Neural cell (in vitro differentiated cells): ENCODE measurements at regions not wholly inside any gene's neighbourhood (a gene's known extent, or its start where the extent isn't known, plus 50 kb on each side); places are given as distances from the start of the nearest gene placed in this dataset.

Experiments used
- H2AFZ ChIP-seq: fragments of 200-600, 300-800 bp; sonication (generic), shearing (Covaris generic); 2 replicates; pipeline ENCODE4 v1.6.0; 2014; ENCODE audit warnings: low read depth, mild to moderate bottlenecking, antibody characterized with exemption, low read length, moderate library complexity
- H3F3A ChIP-seq: fragments of 200-600 bp; shearing (Covaris generic); 2 replicates; pipeline ENCODE4 v1.6.1; 2016; ENCODE audit warnings: mild to moderate bottlenecking, moderate library complexity, mixed read lengths, antibody characterized with exemption, low read length; ENCODE audit not compliant: insufficient read depth, poor library complexity, severe bottlenecking
- H3K27ac ChIP-seq: fragments of 200-600, 300-800 bp; sonication (generic), shearing (Covaris generic); 2 replicates; pipeline ENCODE4 v1.5.1; 2014; ENCODE audit warnings: mild to moderate bottlenecking, low read length, moderate library complexity
- H3K27me3 ChIP-seq: fragments of 300-800, 200-600 bp; sonication (generic), shearing (Covaris generic); 2 replicates; pipeline ENCODE4 v1.6.0; 2014; ENCODE audit warnings: mild to moderate bottlenecking, low read depth, low read length, moderate library complexity; ENCODE audit not compliant: insufficient read depth
- H3K36me3 ChIP-seq: fragments of 300-800, 200-600 bp; sonication (generic), shearing (Covaris generic); 2 replicates; pipeline ENCODE4 v1.5.1; 2014; ENCODE audit warnings: mild to moderate bottlenecking, antibody characterized with exemption, low read length, moderate library complexity; ENCODE audit not compliant: insufficient read depth
- H3K4me2 ChIP-seq: fragments of 300-800, 200-600 bp; sonication (generic), shearing (Covaris generic); 2 replicates; pipeline ENCODE4 v1.6.0; 2014; ENCODE audit warnings: mild to moderate bottlenecking, low read length
- H3K4me3 ChIP-seq: fragments of 300-800, 200-600 bp; sonication (generic), shearing (Covaris generic); 2 replicates; pipeline ENCODE4 v1.5.1; 2014; ENCODE audit warnings: mild to moderate bottlenecking, low read length, moderate library complexity
- H3K79me2 ChIP-seq: fragments of 200-600 bp; shearing (Covaris generic); replicated peaks from 2 replicates; pipeline ENCODE4 v1.6.0; 2014; ENCODE audit warnings: mild to moderate bottlenecking, low read length, moderate library complexity; ENCODE audit not compliant: insufficient read depth
- H3K9ac ChIP-seq: fragments of 300-800, 200-600 bp; sonication (generic), shearing (Covaris generic); 2 replicates; pipeline ENCODE4 v1.6.1; 2016; ENCODE audit warnings: mild to moderate bottlenecking, low read length, mixed read lengths
- H3K9me2 ChIP-seq: fragments of 200-600 bp; shearing (Covaris generic); 2 replicates; pipeline ENCODE4 v1.6.1; 2016; ENCODE audit warnings: mild to moderate bottlenecking, low read length, mixed read lengths; ENCODE audit not compliant: insufficient read depth
- H3K9me3 ChIP-seq: fragments of 200-600, 300-800 bp; sonication (generic), shearing (Covaris generic); 2 replicates; pipeline ENCODE4 v1.6.1; 2016; ENCODE audit warnings: mild to moderate bottlenecking, mixed run types, low read length, moderate library complexity, mixed read lengths
- H4K20me1 ChIP-seq: fragments of 200-600 bp; shearing (Covaris generic); 2 replicates; pipeline ENCODE4 v1.6.1; 2016; ENCODE audit warnings: mild to moderate bottlenecking, mixed run types; ENCODE audit not compliant: insufficient read depth
- EP300 ChIP-seq: fragments of 450-650 bp; conservative IDR thresholded peaks from 2 replicates; pipeline ENCODE4 v1.6.1; 2014; ENCODE audit warnings: antibody characterized with exemption, mild to moderate bottlenecking, moderate library complexity; ENCODE audit not compliant: poor library complexity, severe bottlenecking
- EZH2 ChIP-seq: fragments of 200-600, 300-800 bp; shearing (Covaris generic), sonication (generic); IDR thresholded peaks from 2 replicates; pipeline ENCODE4 v1.6.1; 2014; ENCODE audit warnings: antibody characterized with exemption, low read length, borderline replicate concordance, mild to moderate bottlenecking; ENCODE audit not compliant: insufficient read depth, poor library complexity, severe bottlenecking
- MXI1 ChIP-seq: fragments of 450-650 bp; conservative IDR thresholded peaks from 2 replicates; pipeline ENCODE4 v1.6.1; 2014; ENCODE audit warnings: antibody characterized with exemption, mild to moderate bottlenecking; ENCODE audit not compliant: poor library complexity, severe bottlenecking
- POLR2AphosphoS5 ChIP-seq: IDR thresholded peaks from 2 replicates; pipeline ENCODE4 v1.6.1; 2012
- RAD21 ChIP-seq: fragments of 450-650 bp; conservative IDR thresholded peaks from 2 replicates; pipeline ENCODE4 v1.6.1; 2014; ENCODE audit warnings: antibody characterized with exemption, mild to moderate bottlenecking, moderate library complexity
- SMC3 ChIP-seq: fragments of 450-650 bp; conservative IDR thresholded peaks from 2 replicates; pipeline ENCODE4 v1.6.1; 2014; ENCODE audit warnings: antibody characterized with exemption, mild to moderate bottlenecking, moderate library complexity; ENCODE audit not compliant: poor library complexity
- TAF1 ChIP-seq: IDR thresholded peaks from 2 replicates; pipeline ENCODE4 v1.6.1; 2012; ENCODE audit warnings: low read depth
- TF ChIP-seq, protein P1 (sequence below): fragments of 450-650 bp; IDR thresholded peaks from 2 replicates; pipeline ENCODE4 v1.5.1; 2014; ENCODE audit warnings: antibody characterized with exemption, mild to moderate bottlenecking, moderate library complexity; ENCODE audit not compliant: poor library complexity, severe bottlenecking
- TF ChIP-seq, protein P2 (sequence below): IDR thresholded peaks from 2 replicates; pipeline ENCODE4 v1.6.1; 2012; ENCODE audit warnings: borderline replicate concordance

DNA sequence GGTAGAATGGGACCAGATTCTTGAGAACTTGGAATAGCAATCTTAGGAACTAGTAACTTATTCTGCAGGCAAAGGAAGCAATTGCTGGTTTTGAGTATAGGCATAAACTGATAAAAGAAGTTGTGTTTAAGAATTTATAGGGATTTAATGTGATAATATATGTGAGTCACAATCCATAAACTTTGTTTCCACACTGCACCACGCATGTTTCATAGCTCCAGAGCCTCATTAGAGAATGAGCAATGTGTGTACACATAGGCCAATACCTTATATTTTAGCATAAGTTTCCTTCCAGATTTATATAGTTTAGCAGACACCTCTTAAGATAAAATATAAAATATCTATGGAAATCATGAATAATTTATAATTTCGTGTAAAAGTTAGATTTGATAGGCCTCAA is 175.5 kb upstream of the SEMA3A start:
- Histone ChIP-seq H3K79me2 (no peaks in the 10 kb centered on the region), H3K27me3 (no peaks in the 10 kb centered on the region), H4K20me1 (no peaks in the 10 kb centered on the region), H3K4me2 (no peak overlapping the region), H3K36me3 (no peaks in the 10 kb centered on the region), H3K9me3 (no peaks in the 10 kb centered on the region), H3F3A (no peaks in the 10 kb centered on the region), H2AFZ (no peak overlapping the region), H3K4me3 (no peak overlapping the region), H3K9ac (no peak overlapping the region), H3K9me2 (no peaks in the 10 kb centered on the region), H3K27ac (no peak overlapping the region)
- TF ChIP-seq RAD21 (no peak), TAF1 (no peak), EZH2 (no peak), MXI1 (no peak), POLR2AphosphoS5 (no peak), SMC3 (no peak)
- TF ChIP-seq, protein P1, sequence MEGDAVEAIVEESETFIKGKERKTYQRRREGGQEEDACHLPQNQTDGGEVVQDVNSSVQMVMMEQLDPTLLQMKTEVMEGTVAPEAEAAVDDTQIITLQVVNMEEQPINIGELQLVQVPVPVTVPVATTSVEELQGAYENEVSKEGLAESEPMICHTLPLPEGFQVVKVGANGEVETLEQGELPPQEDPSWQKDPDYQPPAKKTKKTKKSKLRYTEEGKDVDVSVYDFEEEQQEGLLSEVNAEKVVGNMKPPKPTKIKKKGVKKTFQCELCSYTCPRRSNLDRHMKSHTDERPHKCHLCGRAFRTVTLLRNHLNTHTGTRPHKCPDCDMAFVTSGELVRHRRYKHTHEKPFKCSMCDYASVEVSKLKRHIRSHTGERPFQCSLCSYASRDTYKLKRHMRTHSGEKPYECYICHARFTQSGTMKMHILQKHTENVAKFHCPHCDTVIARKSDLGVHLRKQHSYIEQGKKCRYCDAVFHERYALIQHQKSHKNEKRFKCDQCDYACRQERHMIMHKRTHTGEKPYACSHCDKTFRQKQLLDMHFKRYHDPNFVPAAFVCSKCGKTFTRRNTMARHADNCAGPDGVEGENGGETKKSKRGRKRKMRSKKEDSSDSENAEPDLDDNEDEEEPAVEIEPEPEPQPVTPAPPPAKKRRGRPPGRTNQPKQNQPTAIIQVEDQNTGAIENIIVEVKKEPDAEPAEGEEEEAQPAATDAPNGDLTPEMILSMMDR = no peak
- TF ChIP-seq, protein P2, sequence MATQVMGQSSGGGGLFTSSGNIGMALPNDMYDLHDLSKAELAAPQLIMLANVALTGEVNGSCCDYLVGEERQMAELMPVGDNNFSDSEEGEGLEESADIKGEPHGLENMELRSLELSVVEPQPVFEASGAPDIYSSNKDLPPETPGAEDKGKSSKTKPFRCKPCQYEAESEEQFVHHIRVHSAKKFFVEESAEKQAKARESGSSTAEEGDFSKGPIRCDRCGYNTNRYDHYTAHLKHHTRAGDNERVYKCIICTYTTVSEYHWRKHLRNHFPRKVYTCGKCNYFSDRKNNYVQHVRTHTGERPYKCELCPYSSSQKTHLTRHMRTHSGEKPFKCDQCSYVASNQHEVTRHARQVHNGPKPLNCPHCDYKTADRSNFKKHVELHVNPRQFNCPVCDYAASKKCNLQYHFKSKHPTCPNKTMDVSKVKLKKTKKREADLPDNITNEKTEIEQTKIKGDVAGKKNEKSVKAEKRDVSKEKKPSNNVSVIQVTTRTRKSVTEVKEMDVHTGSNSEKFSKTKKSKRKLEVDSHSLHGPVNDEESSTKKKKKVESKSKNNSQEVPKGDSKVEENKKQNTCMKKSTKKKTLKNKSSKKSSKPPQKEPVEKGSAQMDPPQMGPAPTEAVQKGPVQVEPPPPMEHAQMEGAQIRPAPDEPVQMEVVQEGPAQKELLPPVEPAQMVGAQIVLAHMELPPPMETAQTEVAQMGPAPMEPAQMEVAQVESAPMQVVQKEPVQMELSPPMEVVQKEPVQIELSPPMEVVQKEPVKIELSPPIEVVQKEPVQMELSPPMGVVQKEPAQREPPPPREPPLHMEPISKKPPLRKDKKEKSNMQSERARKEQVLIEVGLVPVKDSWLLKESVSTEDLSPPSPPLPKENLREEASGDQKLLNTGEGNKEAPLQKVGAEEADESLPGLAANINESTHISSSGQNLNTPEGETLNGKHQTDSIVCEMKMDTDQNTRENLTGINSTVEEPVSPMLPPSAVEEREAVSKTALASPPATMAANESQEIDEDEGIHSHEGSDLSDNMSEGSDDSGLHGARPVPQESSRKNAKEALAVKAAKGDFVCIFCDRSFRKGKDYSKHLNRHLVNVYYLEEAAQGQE = no peak

DNA sequence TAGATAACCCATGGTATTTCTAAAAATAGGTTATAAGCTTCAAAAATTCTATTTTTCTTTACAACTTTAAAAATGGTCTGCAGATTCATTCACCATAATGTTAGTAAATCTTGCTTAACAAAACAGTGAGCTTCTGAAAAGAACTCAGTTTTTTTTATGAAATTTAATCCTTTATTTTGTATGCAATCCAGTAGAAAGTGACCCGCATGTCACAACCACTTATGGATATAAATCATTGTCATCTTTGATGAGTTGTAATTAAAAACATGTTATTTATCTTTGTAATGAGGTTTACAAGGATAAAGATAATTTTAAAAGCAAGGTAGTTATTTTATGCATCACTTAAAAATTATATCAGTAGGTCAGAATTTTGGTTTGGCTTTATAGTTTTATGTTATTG is 173.5 kb upstream of the SEMA3A start:
- Histone ChIP-seq H2AFZ (no peak overlapping the region), H3K36me3 (no peaks in the 10 kb centered on the region), H3K9me2 (no peaks in the 10 kb centered on the region), H3F3A (no peaks in the 10 kb centered on the region), H3K27me3 (no peaks in the 10 kb centered on the region), H3K4me3 (no peak overlapping the region), H4K20me1 (no peaks in the 10 kb centered on the region), H3K79me2 (no peaks in the 10 kb centered on the region), H3K27ac (no peak overlapping the region), H3K9me3 (no peaks in the 10 kb centered on the region), H3K9ac (no peak overlapping the region), H3K4me2 (no peak overlapping the region)
- TF ChIP-seq EP300 = no peak
- TF ChIP-seq EZH2 = no peak
- no peak for TF ChIP-seq POLR2AphosphoS5
- TF ChIP-seq MXI1 = no peak
- TF ChIP-seq, protein P1 = no peak
- TF ChIP-seq, protein P2 = no peak
- TF ChIP-seq SMC3 = no peak
- TF ChIP-seq TAF1 = no peak
- no peak for TF ChIP-seq RAD21
